SK-N-SH (cell line): ENCODE measurements at regions not wholly inside any gene's neighbourhood (a gene's known extent, or its start where the extent isn't known, plus 50 kb on each side); places are given as distances from the start of the nearest gene placed in this dataset.

ENCODE experiments used
- EZH2phosphoT487 ChIP-seq: fragments of 200-600 bp; sonication (generic); IDR thresholded peaks from 2 replicates; pipeline ENCODE4 v1.6.1; 2017; ENCODE audit warnings: low read depth, mixed run types, mild to moderate bottlenecking, antibody characterized with exemption, moderate library complexity, borderline replicate concordance
- FOSL2 ChIP-seq: IDR thresholded peaks from 2 replicates; pipeline ENCODE4 v1.4.0; 2012; ENCODE audit warnings: low read depth, mild to moderate bottlenecking, moderate library complexity, borderline replicate concordance
- GABPA ChIP-seq: IDR thresholded peaks from 2 replicates; pipeline ENCODE4 v1.4.0; 2012; ENCODE audit warnings: low read depth, mild to moderate bottlenecking
- NRF1 ChIP-seq: IDR thresholded peaks from 2 replicates; pipeline ENCODE4 v1.6.1; 2012; ENCODE audit warnings: low read depth, mild to moderate bottlenecking, low read length
- POLR2AphosphoS5 ChIP-seq: IDR thresholded peaks from 2 replicates; pipeline ENCODE4 v1.6.1; 2012; ENCODE audit warnings: low read depth, low read length
- RAD21 ChIP-seq: IDR thresholded peaks from 2 replicates; pipeline ENCODE4 v1.6.1; 2012; ENCODE audit warnings: mild to moderate bottlenecking, low read length
- YY1 ChIP-seq: IDR thresholded peaks from 2 replicates; pipeline ENCODE4 v1.4.0; 2012; ENCODE audit warnings: low read depth, mild to moderate bottlenecking
- TF ChIP-seq, protein P1 (sequence below): fragments of 200-600 bp; sonication (generic); IDR thresholded peaks from 2 replicates; pipeline ENCODE4 v1.6.1; 2017; ENCODE audit warnings: antibody characterized with exemption, mild to moderate bottlenecking, moderate library complexity
- TF ChIP-seq, protein P2 (sequence below): IDR thresholded peaks from 2 replicates; pipeline ENCODE4 v1.4.0; 2012; ENCODE audit warnings: low read depth, borderline replicate concordance

- TF ChIP-seq YY1, result no peak
- TF ChIP-seq, protein P1, sequence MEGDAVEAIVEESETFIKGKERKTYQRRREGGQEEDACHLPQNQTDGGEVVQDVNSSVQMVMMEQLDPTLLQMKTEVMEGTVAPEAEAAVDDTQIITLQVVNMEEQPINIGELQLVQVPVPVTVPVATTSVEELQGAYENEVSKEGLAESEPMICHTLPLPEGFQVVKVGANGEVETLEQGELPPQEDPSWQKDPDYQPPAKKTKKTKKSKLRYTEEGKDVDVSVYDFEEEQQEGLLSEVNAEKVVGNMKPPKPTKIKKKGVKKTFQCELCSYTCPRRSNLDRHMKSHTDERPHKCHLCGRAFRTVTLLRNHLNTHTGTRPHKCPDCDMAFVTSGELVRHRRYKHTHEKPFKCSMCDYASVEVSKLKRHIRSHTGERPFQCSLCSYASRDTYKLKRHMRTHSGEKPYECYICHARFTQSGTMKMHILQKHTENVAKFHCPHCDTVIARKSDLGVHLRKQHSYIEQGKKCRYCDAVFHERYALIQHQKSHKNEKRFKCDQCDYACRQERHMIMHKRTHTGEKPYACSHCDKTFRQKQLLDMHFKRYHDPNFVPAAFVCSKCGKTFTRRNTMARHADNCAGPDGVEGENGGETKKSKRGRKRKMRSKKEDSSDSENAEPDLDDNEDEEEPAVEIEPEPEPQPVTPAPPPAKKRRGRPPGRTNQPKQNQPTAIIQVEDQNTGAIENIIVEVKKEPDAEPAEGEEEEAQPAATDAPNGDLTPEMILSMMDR, result no peak
- no peak for TF ChIP-seq FOSL2
- TF ChIP-seq RAD21, result no peak
- TF ChIP-seq, protein P2, sequence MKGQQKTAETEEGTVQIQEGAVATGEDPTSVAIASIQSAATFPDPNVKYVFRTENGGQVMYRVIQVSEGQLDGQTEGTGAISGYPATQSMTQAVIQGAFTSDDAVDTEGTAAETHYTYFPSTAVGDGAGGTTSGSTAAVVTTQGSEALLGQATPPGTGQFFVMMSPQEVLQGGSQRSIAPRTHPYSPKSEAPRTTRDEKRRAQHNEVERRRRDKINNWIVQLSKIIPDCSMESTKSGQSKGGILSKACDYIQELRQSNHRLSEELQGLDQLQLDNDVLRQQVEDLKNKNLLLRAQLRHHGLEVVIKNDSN, result no peak
- TF ChIP-seq EZH2phosphoT487, result no peak
- no peak for TF ChIP-seq POLR2AphosphoS5
- TF ChIP-seq NRF1, result no peak
- no peak for TF ChIP-seq GABPA
Observed at GRCh38 chr13:54949735-54950134, 1921.1 kb downstream of the OLFM4 start.
